ENCODE measurements at regions not wholly inside any gene's neighbourhood (a gene's known extent, or its start where the extent isn't known, plus 50 kb on each side); places are given as distances from the start of the nearest gene placed in this dataset.

GRCh38 chr2:15762449-15762848, 170.8 kb downstream of the DDX1 start:
- Mint-ChIP-seq H3K4me1 (peaks cover 5% of the 10 kb centered on the region; the same call in 2 of the 3 replicates), H3K27me3 (ENCODE audit: insufficient read depth, low read depth, poor library complexity) (no peaks in the 10 kb centered on the region)
- no peak overlapping the region for H3K4me3 ChIP-seq

More at GRCh38 chr2:15762449-15762848, 170.8 kb downstream of the DDX1 start:
- DNase-seq (ENCODE audit: low spot score) = no peak
- H3K27ac ChIP-seq (ENCODE audit: low read depth) = no peak overlapping the region
- no peak for TF ChIP-seq STAT1 (IDR thresholded peaks at IDR 0.05; ENCODE audit: unreplicated experiment)
- TF ChIP-seq, protein P1, sequence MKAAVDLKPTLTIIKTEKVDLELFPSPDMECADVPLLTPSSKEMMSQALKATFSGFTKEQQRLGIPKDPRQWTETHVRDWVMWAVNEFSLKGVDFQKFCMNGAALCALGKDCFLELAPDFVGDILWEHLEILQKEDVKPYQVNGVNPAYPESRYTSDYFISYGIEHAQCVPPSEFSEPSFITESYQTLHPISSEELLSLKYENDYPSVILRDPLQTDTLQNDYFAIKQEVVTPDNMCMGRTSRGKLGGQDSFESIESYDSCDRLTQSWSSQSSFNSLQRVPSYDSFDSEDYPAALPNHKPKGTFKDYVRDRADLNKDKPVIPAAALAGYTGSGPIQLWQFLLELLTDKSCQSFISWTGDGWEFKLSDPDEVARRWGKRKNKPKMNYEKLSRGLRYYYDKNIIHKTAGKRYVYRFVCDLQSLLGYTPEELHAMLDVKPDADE (IDR thresholded peaks at IDR 0.05) = no peak
- TF ChIP-seq, protein P2, sequence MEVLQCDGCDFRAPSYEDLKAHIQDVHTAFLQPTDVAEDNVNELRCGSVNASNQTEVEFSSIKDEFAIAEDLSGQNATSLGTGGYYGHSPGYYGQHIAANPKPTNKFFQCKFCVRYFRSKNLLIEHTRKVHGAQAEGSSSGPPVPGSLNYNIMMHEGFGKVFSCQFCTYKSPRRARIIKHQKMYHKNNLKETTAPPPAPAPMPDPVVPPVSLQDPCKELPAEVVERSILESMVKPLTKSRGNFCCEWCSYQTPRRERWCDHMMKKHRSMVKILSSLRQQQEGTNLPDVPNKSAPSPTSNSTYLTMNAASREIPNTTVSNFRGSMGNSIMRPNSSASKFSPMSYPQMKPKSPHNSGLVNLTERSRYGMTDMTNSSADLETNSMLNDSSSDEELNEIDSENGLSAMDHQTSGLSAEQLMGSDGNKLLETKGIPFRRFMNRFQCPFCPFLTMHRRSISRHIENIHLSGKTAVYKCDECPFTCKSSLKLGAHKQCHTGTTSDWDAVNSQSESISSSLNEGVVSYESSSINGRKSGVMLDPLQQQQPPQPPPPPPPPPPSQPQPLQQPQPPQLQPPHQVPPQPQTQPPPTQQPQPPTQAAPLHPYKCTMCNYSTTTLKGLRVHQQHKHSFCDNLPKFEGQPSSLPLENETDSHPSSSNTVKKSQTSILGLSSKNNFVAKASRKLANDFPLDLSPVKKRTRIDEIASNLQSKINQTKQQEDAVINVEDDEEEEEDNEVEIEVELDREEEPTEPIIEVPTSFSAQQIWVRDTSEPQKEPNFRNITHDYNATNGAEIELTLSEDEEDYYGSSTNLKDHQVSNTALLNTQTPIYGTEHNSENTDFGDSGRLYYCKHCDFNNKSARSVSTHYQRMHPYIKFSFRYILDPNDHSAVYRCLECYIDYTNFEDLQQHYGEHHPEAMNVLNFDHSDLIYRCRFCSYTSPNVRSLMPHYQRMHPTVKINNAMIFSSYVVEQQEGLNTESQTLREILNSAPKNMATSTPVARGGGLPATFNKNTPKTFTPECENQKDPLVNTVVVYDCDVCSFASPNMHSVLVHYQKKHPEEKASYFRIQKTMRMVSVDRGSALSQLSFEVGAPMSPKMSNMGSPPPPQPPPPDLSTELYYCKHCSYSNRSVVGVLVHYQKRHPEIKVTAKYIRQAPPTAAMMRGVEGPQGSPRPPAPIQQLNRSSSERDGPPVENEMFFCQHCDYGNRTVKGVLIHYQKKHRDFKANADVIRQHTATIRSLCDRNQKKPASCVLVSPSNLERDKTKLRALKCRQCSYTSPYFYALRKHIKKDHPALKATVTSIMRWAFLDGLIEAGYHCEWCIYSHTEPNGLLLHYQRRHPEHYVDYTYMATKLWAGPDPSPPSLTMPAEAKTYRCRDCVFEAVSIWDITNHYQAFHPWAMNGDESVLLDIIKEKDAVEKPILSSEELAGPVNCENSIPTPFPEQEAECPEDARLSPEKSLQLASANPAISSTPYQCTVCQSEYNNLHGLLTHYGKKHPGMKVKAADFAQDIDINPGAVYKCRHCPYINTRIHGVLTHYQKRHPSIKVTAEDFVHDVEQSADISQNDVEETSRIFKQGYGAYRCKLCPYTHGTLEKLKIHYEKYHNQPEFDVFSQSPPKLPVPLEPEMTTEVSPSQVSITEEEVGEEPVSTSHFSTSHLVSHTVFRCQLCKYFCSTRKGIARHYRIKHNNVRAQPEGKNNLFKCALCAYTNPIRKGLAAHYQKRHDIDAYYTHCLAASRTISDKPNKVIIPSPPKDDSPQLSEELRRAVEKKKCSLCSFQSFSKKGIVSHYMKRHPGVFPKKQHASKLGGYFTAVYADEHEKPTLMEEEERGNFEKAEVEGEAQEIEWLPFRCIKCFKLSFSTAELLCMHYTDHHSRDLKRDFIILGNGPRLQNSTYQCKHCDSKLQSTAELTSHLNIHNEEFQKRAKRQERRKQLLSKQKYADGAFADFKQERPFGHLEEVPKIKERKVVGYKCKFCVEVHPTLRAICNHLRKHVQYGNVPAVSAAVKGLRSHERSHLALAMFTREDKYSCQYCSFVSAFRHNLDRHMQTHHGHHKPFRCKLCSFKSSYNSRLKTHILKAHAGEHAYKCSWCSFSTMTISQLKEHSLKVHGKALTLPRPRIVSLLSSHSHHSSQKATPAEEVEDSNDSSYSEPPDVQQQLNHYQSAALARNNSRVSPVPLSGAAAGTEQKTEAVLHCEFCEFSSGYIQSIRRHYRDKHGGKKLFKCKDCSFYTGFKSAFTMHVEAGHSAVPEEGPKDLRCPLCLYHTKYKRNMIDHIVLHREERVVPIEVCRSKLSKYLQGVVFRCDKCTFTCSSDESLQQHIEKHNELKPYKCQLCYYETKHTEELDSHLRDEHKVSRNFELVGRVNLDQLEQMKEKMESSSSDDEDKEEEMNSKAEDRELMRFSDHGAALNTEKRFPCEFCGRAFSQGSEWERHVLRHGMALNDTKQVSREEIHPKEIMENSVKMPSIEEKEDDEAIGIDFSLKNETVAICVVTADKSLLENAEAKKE (CRISPR knock-in tag; IDR thresholded peaks at IDR 0.05) = no peak
- no peak for TF ChIP-seq EZH2phosphoT487 (IDR thresholded peaks at IDR 0.05; ENCODE audit: unreplicated experiment)
- TF ChIP-seq REST (IDR thresholded peaks at IDR 0.05; ENCODE audit: unreplicated experiment) = no peak
- no peak for TF ChIP-seq ZNF331 (CRISPR knock-in tag; IDR thresholded peaks at IDR 0.05; ENCODE audit: low read depth)
- TF ChIP-seq CREB1 (CRISPR knock-in tag; IDR thresholded peaks at IDR 0.05; ENCODE audit: low read depth) = no peak
- TF ChIP-seq EZH2 (IDR thresholded peaks at IDR 0.05; ENCODE audit: low read depth, unreplicated experiment) = no peak
- no peak for TF ChIP-seq JUNB (IDR thresholded peaks at IDR 0.05; ENCODE audit: unreplicated experiment)
- TF ChIP-seq, protein P3, sequence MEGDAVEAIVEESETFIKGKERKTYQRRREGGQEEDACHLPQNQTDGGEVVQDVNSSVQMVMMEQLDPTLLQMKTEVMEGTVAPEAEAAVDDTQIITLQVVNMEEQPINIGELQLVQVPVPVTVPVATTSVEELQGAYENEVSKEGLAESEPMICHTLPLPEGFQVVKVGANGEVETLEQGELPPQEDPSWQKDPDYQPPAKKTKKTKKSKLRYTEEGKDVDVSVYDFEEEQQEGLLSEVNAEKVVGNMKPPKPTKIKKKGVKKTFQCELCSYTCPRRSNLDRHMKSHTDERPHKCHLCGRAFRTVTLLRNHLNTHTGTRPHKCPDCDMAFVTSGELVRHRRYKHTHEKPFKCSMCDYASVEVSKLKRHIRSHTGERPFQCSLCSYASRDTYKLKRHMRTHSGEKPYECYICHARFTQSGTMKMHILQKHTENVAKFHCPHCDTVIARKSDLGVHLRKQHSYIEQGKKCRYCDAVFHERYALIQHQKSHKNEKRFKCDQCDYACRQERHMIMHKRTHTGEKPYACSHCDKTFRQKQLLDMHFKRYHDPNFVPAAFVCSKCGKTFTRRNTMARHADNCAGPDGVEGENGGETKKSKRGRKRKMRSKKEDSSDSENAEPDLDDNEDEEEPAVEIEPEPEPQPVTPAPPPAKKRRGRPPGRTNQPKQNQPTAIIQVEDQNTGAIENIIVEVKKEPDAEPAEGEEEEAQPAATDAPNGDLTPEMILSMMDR (conservative IDR thresholded peaks at IDR 0.05; ENCODE audit: low read depth in 2 of 2) = no peak
- TF ChIP-seq ZNF114 (CRISPR knock-in tag; IDR thresholded peaks at IDR 0.05) = no peak
- no peak for TF ChIP-seq NANOG (IDR thresholded peaks at IDR 0.05; ENCODE audit: borderline replicate concordance)
- TF ChIP-seq POLR2AphosphoS5 (IDR thresholded peaks at IDR 0.05; ENCODE audit: low read depth) = no peak
- H3K36me3 ChIP-seq (ENCODE audit: insufficient read depth) = no peaks in the 10 kb centered on the region
- no peaks in the 10 kb centered on the region for H3K79me2 ChIP-seq (replicated peaks; ENCODE audit: insufficient read depth)
- ATAC-seq = no peak
- no peak overlapping the region for H2AFZ ChIP-seq
- no peak overlapping the region for H3K4me3 Mint-ChIP-seq
- H3K4me1 ChIP-seq (ENCODE audit: insufficient read depth) = no peaks in the 10 kb centered on the region
- H4K20me1 ChIP-seq (replicated peaks; ENCODE audit: insufficient read depth) = no peaks in the 10 kb centered on the region
- no peak overlapping the region for H3K27ac Mint-ChIP-seq
- H3F3A ChIP-seq (replicated peaks; ENCODE audit: low read depth) = no peaks in the 10 kb centered on the region
- H3K4me2 ChIP-seq = no peak overlapping the region
- H3K27me3 ChIP-seq (ENCODE audit: insufficient read depth) = no peaks in the 10 kb centered on the region
- H3K36me3 Mint-ChIP-seq (ENCODE audit: low read depth) = no peaks in the 10 kb centered on the region; the same call in 2 of the 3 replicates
- no peaks in the 10 kb centered on the region for H3K9me2 ChIP-seq (ENCODE audit: insufficient read depth)
- H3K9me3 Mint-ChIP-seq = no peaks in the 10 kb centered on the region; the same call in 2 of the 3 replicates

Data from GM23338 (cell line).